HG02981 (cell line): ENCODE measurements at regions not wholly inside any gene's neighbourhood (a gene's known extent, or its start where the extent isn't known, plus 50 kb on each side); places are given as distances from the start of the nearest gene placed in this dataset.

ENCODE experiments used
- ATAC-seq: cut with Tn5 transposase; IDR thresholded peaks from one replicate; pipeline ENCODE4 v1.9.1; 2021; ENCODE audit warnings: mild to moderate bottlenecking, moderate library complexity; ENCODE audit not compliant: unreplicated experiment

DNA sequence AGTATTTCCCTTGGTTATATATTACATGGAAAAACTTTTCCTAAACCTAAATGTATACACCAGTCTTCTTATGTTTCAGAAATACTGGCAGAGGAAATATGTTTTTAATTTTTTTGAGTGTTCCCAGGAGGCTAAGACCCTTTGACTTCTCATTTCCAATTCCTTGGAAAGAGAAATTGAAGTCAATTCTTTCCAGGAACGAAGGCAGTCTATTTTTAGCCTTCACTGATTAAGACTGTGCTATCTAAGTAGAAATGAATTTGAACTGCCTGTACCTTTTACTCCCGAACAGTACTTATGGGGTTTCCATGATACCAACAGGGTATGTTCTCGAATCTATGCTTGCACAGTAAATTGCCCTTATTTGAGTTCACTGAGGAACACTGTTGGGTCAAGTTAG, 340.3 kb upstream of the CD180 start:
- no peak for ATAC-seq

DNA sequence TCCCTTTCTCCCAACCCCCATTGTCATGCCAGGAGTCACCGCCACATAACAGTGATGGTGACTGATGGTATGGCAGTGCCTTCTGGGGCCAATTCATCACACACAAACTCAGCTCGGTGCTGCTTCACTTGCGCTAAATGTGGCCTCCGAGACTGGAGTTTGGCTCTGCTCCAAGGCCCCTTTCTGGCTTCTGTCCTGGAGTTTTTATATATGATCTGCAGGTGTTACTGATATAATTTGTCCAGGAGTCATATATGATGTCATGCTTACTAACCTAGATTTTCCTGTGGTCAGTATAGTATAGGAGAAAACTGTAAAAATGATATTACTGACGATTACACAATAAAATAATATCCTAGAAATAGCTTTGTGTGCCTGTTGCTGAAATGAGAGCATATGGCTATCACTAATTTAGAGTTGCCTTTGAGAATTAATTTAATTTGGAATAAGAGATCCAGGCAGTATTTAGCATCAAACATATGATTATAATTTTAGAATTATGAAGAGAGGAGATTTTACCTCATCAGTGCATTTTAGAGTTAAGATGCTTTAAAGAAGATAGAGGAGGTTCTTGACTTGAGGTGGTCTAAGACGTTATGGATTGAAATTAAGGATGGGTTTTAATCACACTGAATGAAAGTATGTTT, 334.1 kb upstream of the CD180 start:
- no peak for ATAC-seq

DNA sequence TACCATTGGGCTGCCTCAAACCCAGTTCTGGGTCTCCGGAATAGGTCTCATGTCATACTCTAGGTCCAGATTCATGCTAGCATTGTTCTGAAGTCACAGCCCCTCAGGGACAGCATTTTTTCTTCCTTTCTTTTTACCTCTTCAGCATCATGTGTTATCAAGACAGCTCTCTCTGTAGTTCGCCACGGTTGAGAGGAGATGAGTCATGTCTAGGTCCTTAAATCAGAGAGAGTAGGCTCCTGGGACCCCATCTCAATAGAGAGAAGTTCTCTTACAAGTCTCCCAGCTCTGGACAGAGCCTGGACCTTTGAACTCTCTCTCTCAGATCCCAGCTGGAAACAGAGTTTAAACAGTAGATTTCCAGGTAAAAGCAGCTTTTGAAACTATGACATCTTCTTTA, 332.4 kb upstream of the CD180 start:
- no peak for ATAC-seq

DNA sequence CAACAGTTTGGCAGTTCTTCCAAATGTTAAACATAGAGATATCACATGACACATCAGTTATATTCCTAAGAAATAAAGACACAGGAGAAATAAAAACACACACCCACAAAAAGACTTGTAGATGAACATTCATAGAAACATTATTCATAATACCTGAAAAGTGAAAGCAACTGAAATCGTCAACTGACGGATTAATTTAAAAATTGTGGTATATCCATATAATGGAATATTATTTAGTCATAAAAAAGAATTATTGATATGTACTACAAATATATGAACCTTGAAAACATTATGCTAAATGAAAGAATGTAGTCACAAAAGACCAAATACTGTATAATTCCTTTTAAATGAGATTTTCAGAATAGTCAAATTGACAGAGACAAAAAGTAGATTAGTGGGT, 330.2 kb upstream of the CD180 start:
- ATAC-seq = no peak

DNA sequence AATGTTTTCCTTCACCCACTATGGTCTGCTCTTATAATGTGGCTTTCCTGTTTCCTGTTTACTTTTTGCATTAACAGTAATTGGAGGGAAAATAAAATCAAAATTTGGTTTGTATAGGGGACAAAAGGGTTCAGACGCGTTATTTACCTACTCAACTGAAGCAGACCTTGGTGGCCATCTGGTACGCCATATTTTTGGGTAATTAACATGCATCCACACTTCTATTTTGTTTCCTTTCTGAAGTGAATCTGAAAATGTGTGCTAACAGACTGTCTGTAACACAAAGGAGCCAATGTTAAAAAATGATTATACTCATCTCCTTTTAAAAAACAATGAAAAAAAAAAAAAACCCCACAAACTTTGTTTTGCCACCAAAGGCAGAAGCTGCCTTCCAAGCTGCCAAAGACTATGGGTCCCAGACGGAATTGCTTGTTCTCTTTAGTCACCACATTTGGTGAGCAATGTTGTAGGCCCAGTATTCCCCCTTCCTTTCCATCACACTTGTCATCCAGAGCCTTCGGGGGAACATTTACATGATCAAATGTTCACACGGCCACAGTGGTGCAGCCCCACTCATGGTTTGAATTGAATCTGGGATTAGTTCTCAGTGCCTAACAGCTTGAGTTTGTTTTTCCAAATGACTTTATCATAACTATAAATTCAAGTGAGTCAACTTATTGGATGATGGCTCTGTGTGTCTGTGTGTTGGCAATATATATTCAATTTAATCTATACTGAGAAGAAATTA, 323.7 kb upstream of the CD180 start:
- ATAC-seq = no peak

DNA sequence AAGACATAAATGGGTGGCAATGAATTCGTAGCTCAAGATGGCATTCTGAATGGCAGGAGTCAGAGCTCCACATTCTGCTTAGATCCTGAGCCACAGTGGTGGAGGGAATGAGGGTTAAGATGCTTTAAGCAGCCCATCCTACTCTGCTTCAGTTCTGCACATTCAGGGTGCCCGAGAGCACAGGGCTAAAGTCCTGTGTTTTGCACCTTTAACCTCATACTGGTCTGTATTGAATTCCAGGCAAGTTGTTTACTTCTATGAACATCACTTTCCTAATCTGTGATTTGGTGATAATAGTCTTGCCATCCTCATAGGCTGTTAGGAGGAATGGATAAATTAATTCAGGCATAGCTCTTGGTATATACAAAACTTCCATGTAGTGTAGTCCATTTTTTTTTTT, 321.6 kb upstream of the CD180 start:
- no peak for ATAC-seq

DNA sequence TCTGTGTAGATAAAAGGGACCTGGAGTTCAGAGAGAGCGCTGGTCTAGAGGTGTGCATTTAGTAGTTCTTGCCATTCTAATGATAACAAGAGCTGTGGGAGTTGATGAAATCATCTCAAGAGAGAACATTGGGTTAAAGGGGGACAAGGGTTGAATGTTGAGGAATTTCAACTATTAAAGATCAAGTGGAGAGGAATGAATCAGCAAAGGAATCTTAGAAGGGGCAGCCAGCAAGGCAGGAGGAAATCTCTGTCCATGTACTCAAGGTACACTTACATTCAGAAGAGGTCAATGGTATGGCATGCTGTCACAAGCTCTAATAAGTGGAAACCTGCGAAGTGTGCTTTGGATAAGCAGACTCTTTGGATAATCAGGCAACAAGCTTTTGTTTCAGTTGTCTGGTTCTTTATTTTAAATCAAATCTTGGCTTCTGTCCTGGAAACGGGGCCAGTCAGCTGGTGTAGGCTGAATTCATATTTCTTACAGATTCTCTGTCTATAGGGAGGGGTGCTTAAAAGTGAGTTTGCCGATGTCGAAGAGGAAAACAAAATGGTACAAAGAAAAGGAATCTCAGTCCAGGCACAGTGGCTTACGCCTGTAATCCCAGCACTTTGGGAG, 320.5 kb upstream of the CD180 start:
- ATAC-seq = no peak

DNA sequence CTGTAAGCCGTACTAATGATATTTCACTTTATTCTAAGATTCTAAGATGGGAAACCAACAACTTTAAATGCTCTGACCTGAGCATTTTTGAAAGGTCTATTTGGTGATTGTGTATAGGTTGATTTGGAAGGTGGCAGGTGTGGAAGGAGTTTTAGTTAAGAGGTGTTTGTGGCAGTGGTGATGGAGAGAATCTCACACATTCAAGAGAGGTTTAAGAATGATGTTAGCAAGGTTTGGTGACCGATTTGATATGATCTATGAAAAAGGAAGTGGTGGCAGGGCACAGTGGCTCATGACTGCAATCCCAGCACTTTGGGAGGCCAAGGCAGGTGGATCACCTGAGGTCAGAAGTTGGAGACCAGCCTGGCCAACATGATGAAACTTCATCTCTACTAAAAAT, 319.2 kb upstream of the CD180 start:
- no peak for ATAC-seq

DNA sequence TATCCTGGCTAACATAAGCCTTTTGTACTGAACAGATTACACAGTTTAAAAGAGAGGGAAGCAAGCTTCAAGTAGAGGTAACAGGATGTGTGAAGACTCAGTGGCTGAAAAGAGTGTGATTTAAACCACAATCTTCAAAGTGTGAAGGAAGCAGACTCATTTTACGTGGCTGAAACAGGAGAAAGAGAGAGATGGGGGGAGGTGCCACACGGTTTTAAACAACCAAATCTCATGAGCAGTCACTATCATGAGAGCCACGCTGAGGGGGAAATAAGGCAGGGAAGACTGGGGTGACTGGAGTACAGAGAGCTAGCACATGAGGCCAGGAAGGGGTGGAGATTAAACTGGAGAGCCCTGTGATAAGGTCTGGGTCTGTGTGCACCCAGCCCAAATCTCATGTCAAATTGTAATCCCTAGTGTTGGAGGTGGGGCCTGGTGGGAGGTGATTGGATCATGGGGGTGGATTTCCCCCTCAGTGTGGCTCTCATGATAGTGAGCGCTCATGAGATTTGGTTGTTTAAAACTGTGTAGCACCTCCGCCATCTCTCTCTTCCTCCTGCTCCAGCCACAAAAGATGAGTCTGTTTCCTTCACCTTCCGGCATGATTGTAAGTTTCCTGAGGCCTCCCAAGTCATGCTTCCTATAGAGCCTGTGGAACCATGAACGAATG, 318.6 kb upstream of the CD180 start:
- ATAC-seq = no peak

DNA sequence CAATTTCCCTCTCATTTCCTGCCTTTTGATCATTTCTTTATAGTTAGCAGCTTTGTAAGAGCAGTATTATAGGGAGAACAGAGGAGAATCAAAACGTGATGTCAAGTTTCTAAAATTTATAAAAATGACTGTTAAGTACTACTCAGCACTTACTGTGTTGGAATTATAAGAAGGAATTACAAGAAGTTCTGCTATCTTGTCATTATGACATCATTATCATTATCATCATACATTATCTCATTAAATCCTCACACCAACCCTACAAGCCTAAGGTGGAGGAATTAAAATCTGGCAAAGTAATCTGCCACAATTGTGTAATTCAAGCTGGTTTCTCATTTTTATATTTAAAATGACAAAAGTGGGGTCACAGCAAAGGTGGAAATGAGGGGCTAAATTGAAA, 316.2 kb upstream of the CD180 start:
- no peak for ATAC-seq

DNA sequence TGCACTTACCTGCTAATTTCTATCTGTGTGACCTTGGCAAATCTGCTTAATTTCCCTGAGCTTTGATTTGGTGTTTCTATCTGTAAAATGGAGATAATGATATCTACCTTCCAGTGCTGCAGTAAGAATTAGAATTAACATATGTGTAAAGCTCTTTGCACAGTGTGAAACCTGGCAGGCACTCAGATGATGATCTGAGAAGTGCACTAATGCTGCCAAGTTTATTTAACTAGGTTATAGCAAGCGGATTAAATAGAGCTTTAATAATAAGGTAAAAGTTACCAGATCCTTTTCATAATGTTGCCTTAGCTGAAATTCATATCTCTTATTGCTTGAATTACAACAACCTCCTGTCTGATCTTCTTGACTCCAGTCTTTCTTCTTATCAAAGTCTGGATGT, 315.3 kb upstream of the CD180 start:
- ATAC-seq = no peak

DNA sequence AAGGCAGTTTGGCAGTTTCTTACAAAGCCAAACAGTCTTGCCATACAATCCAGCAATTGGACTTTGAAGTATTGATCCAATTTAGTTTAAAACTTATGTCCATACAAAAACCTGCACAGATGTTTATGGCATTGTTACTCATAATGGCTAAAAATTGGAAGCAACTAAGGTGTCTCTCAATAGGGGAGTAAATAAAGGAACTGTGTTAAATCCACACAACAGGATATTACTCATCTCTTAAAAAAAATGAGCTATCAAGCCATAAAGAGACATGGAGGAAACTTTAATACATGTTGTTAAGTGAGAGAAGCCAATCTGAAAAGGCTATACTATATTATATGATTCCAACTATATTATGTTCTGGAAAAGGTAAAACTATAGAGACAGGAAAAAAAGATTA, 313.6 kb upstream of the CD180 start:
- no peak for ATAC-seq

DNA sequence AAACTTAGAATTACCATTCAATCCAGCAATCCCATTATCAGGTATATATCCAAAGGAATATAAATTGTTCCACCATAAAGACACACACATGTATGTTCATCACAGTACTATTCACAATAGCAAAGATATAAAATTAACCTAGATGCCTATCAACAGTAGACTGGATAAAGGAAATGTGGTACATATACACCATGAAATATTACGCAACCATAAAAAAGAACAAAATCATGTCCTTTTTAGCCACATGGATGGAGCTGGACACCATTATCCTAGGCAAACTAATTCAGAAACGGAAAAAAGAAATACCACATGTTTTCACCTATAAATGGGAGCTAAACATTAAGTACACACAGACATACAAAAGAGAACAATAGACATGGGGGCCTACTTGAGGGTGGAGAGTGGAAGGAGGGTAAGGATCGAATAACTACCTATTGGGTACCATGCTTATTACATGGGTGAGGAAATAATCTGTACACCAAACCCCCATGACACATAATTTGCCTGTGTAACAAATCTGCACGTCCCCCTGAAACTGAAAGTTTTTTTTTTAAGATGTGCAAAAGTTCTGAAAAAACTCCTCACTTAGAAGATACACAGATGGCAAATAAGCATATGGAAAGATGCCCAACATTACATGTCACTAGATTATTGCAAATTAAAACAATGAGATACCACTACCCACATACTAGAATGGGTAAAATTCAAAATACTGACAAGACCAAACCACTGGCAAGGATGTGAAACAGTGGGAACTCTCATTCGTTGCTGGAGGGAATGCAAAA, 313.0 kb upstream of the CD180 start:
- ATAC-seq = no peak

DNA sequence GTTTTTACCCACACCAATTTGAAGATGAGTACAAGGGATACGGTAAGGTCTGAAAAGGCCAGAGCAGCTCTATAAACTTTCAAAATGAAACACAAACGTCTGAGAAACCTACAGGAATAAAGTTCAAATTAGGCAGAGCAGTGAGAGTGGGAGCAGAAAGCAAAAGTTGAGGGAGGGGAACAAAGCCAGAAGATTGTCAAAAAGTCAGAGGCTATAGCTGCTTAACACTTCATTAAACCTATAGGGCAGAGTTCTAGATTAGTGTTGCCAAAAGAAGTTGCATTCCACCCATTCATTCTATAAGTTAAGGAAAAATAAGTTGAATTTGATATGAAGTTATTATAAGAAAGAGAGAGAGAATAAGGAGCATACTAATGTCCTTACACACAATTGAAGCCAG, 309.6 kb upstream of the CD180 start:
- no peak for ATAC-seq

DNA sequence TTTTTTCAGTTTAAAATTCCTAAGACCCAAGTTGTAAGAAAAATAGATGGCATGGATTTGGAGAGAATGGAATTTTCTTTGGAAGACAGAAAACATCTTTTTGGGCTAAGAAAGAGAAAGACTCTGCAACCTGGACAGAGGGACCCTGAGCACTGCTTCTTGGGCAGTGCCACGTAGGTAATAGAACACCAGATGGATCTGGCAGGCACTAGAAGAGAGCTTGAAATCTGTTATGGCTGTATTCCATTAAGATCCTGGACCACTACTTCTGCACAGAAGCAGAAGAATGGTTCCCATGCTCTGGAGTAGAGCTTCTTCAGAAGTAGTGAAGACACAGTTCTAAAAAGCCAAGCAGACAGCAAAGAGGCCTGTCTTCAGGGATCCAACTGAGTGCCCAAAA, 306.4 kb upstream of the CD180 start:
- no peak for ATAC-seq

DNA sequence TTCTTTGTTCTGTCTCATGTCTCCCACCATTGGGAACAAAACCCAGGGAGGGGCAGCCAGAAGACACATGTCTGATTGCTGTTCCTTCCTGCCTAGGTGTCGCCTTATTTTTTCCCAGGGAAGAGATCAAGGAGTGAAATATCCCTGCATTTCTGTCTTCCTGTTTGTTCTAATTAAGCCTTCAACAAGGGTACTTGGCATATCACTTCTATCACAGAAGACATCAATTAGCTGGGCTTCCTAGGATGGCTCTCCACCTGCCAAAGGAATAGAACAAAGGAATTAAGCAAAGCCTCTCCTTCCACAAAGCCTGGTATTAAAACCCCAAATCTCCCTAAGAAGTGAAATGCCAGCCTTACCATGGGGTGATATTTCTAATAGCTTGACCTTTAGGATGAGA, 299.5 kb upstream of the CD180 start:
- ATAC-seq = no peak

DNA sequence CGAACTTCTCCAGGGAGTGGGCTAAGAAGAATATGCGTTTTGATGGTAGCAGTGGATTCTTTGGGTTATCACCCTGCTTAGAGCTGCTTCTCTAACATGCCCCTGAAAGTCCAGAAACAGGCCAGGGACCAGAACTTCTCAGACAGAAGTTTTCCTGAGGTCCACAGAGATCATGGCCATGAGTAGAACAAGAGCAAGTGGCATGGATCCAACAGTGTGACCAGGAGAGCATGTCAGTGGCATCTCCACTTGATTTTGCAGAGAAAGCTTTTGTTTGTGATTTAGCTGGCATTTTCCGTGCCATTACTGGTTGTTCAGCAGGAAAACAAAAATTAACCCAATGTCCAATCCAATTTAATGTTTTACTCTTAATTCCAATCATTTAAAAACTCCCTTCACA, 298.5 kb upstream of the CD180 start:
- no peak for ATAC-seq

DNA sequence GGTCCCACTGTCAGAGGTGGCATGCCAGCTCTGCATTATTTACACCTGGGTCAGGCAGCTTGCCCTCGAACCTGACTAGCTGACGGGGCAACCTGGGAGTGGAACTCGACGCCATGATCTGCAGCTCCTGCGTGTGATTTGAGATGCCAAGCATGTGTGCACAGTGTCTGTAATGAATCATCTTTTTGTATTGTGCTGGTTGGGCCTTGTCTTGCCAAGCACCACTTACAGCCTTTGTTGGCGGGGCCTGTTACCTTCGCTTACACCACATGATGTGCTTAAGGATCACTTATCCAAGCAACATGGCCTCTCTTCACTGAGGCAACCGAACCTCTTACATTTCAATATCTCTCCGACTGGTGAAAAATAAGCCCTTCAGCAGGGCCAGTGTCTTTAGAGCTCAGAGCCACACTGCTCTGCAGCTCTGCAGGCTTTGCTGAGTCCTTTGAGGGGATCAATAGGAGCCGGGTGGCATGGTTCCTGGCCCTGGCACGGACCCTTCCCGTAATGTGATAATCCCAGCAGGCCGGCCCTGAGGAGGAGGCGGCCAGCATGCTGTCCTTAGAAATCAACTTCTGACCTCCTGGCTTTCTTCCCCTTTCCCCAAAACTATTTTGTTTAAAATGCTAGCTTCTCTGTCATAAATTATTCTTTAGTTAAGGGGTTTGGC, 297.7 kb upstream of the CD180 start:
- ATAC-seq = no peak

DNA sequence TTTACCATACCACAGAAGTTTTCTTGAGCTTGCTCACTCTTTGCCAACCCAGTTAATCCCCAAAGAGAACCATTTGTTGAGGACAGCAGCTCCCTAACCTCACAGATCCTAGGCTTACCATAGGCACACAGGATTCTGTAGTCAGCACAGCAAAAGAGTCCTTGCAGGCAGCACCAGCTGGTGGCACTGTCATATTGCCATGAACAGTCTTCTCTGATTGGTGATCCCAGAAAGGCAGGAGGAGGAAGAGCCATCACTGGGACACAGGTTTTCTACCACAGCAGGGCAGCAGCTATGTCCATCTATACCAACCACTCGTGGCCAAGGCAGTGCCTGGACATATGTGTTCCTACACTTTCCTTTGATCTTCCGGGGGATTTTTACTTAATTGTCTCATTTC, 297.1 kb upstream of the CD180 start:
- no peak for ATAC-seq

DNA sequence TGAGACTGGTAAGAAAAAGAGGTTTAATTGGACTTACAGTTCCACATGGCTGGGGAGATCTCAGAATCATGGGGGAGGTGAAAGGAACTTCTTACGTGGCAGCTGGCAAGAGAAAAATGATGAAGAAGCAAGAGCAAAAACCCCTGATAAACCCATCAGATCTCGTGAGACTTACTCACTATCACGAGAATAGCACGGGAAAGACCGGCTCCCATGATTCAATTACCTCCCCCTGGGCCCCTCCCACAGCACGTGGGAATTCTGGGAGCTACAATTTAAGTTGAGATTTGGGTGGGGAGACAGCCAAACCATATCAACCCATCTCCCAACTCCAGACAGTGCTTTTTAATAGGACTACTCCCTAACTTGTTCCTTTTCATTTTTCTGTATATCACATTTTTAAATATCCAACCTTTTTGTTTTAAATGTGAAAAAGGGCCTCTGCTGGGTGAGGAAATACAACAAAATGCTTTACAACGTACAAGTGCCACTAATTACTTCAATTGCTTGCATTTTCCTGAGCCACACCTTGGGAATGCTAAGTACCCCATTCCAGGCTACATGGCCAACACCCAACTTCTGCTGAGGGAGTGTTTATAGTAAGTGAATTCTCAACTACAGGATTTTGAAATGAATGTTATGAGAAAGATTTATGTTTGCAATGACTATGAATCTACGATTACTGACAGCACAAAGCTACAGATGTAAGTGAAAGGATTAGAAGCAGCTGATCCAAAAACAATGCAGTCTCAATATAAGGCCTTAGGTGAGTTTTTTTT, 294.1 kb upstream of the CD180 start:
- no peak for ATAC-seq
